H9 (cell line): ENCODE measurements at regions not wholly inside any gene's neighbourhood (a gene's known extent, or its start where the extent isn't known, plus 50 kb on each side); places are given as distances from the start of the nearest gene placed in this dataset.
"Not testable (repeated sequence)": the region's sequence is repeated elsewhere in the genome, so short reads cannot be mapped to it uniquely, and the experiment has no call there.

Source experiments
- DNase-seq: peaks from one replicate; pipeline ENCODE4 v3.0.0-alpha.2; 2017
- H2AFZ ChIP-seq: one replicate; pipeline ENCODE4 v1.6.1; 2013; ENCODE audit warnings: mild to moderate bottlenecking, low read length, control low read depth, moderate library complexity
- H2AK5ac ChIP-seq: 2 replicates; pipeline ENCODE4 v1.6.1; 2013; ENCODE audit warnings: low read length, control low read depth, mixed read lengths; ENCODE audit not compliant: insufficient read length
- H2BK120ac ChIP-seq: one replicate; pipeline ENCODE4 v1.6.1; 2013; ENCODE audit warnings: low read depth, mild to moderate bottlenecking, low read length, control low read depth, inconsistent platforms; ENCODE audit not compliant: poor library complexity, severe bottlenecking
- H2BK12ac ChIP-seq: 2 replicates; pipeline ENCODE4 v1.6.1; 2013; ENCODE audit warnings: low read length, control low read depth, mixed read lengths, low read depth; ENCODE audit not compliant: insufficient read length
- H2BK15ac ChIP-seq: 2 replicates; pipeline ENCODE4 v1.6.1; 2013; ENCODE audit warnings: low read depth, low read length, control low read depth
- H2BK20ac ChIP-seq: one replicate; pipeline ENCODE4 v1.6.1; 2013; ENCODE audit warnings: low read depth, mild to moderate bottlenecking, low read length, control low read depth, inconsistent platforms; ENCODE audit not compliant: poor library complexity, severe bottlenecking
- H2BK5ac ChIP-seq: 2 replicates; pipeline ENCODE4 v1.6.1; 2013; ENCODE audit warnings: low read length, control low read depth, mixed read lengths; ENCODE audit not compliant: insufficient read length
- H3K14ac ChIP-seq: 2 replicates; pipeline ENCODE4 v1.6.1; 2013; ENCODE audit warnings: low read length, control low read depth; ENCODE audit not compliant: insufficient read depth
- H3K18ac ChIP-seq: 2 replicates; pipeline ENCODE4 v1.6.1; 2013; ENCODE audit warnings: low read depth, mild to moderate bottlenecking, mixed read lengths, low read length, control low read depth; ENCODE audit not compliant: insufficient read length
- H3K23ac ChIP-seq: 2 replicates; pipeline ENCODE4 v1.6.1; 2013; ENCODE audit warnings: low read length, control low read depth, mixed read lengths, low read depth; ENCODE audit not compliant: insufficient read length
- H3K23me2 ChIP-seq: 2 replicates; pipeline ENCODE4 v1.6.1; 2013; ENCODE audit warnings: low read depth, mild to moderate bottlenecking, mixed read lengths, low read length, control low read depth; ENCODE audit not compliant: insufficient read length, poor library complexity, severe bottlenecking
- H3K27ac ChIP-seq: 2 replicates; pipeline ENCODE4 v1.5.1; 2013; ENCODE audit warnings: low read length, control low read depth, mixed read lengths, low read depth; ENCODE audit not compliant: insufficient read length
- H3K27me3 ChIP-seq: 2 replicates; pipeline ENCODE4 v1.6.1; 2013; ENCODE audit warnings: low read length, control low read depth, inconsistent platforms; ENCODE audit not compliant: insufficient read depth
- H3K4ac ChIP-seq: 2 replicates; pipeline ENCODE4 v1.6.1; 2013; ENCODE audit warnings: low read depth, mild to moderate bottlenecking, control low read depth, inconsistent platforms, low read length, moderate library complexity
- H3K4me1 ChIP-seq: 2 replicates; pipeline ENCODE4 v1.6.1; 2013; ENCODE audit warnings: low read length, control low read depth, inconsistent platforms; ENCODE audit not compliant: insufficient read depth
- H3K4me2 ChIP-seq: 2 replicates; pipeline ENCODE4 v1.6.1; 2013; ENCODE audit warnings: low read length, control low read depth, mixed read lengths; ENCODE audit not compliant: insufficient read length, insufficient read depth
- H3K56ac ChIP-seq: 2 replicates; pipeline ENCODE4 v1.6.1; 2013; ENCODE audit warnings: low read depth, mild to moderate bottlenecking, mixed read lengths, low read length, control low read depth; ENCODE audit not compliant: insufficient read length
- H3K79me1 ChIP-seq: 2 replicates; pipeline ENCODE4 v1.6.1; 2013; ENCODE audit warnings: low read depth, mild to moderate bottlenecking, moderate library complexity, low read length, control low read depth, inconsistent platforms; ENCODE audit not compliant: insufficient read depth, poor library complexity, severe bottlenecking
- H3K79me2 ChIP-seq: 2 replicates; pipeline ENCODE4 v1.6.1; 2013; ENCODE audit warnings: low read length, control low read depth, inconsistent platforms; ENCODE audit not compliant: insufficient read depth
- H3K9ac ChIP-seq: 2 replicates; pipeline ENCODE4 v1.6.1; 2013; ENCODE audit warnings: low read length, control low read depth, mixed read lengths; ENCODE audit not compliant: insufficient read length; ENCODE audit errors: extremely low read depth
- H3K9me3 ChIP-seq: one replicate; pipeline ENCODE4 v1.6.1; 2013; ENCODE audit warnings: low read depth, low read length, inconsistent platforms; ENCODE audit not compliant: control insufficient read depth
- H3T11ph ChIP-seq: one replicate; pipeline ENCODE4 v1.6.1; 2013; ENCODE audit warnings: mild to moderate bottlenecking, low read length, control low read depth, inconsistent platforms
- H4K20me1 ChIP-seq: one replicate; pipeline ENCODE4 v1.6.1; 2013; ENCODE audit not compliant: control insufficient read depth, insufficient read length, insufficient read depth
- H4K5ac ChIP-seq: 2 replicates; pipeline ENCODE4 v1.6.1; 2013; ENCODE audit warnings: low read depth, mild to moderate bottlenecking, mixed read lengths, low read length, control low read depth; ENCODE audit not compliant: insufficient read length
- H4K8ac ChIP-seq: replicated peaks from 2 replicates; pipeline ENCODE4 v1.6.1; 2013; ENCODE audit warnings: low read length, control low read depth, mixed read lengths, low read depth; ENCODE audit not compliant: insufficient read length
- H4K91ac ChIP-seq: 2 replicates; pipeline ENCODE4 v1.6.1; 2013; ENCODE audit warnings: low read depth, mild to moderate bottlenecking, moderate library complexity, mixed read lengths, low read length, control low read depth; ENCODE audit not compliant: insufficient read length
- H3K27ac Mint-ChIP-seq, 3 experiments: 2 replicates in 2 of 3; 3 replicates in 1 of 3; pipeline ENCODE4 v1.8.0; 2020 to 2021; ENCODE audit warnings: mixed read lengths in 3 of 3, mild to moderate bottlenecking in 1 of 3, moderate library complexity in 1 of 3
- H3K27me3 Mint-ChIP-seq: 2 replicates; pipeline ENCODE4 v1.8.0; 2021; ENCODE audit warnings: low read depth, mild to moderate bottlenecking, moderate library complexity, mixed read lengths
- H3K36me3 Mint-ChIP-seq, 3 experiments: 2 replicates in 2 of 3; 3 replicates in 1 of 3; pipeline ENCODE4 v1.8.0; 2020 to 2021; ENCODE audit warnings: low read depth in 3 of 3, mixed read lengths in 3 of 3; ENCODE audit not compliant: insufficient read depth in 1 of 3
- H3K4me1 Mint-ChIP-seq, 2 experiments: 2 replicates each; pipeline ENCODE4 v1.8.0; 2020; ENCODE audit warnings: mixed read lengths in 2 of 2
- H3K4me3 Mint-ChIP-seq, 2 experiments: 2 replicates in 1 of 2; 3 replicates in 1 of 2; pipeline ENCODE4 v1.8.0; 2020 to 2021; ENCODE audit warnings: mild to moderate bottlenecking in 2 of 2, mixed read lengths in 2 of 2, moderate library complexity in 1 of 2
- H3K9me3 Mint-ChIP-seq, 2 experiments: 2 replicates in 1 of 2; 3 replicates in 1 of 2; pipeline ENCODE4 v1.8.0; 2020; ENCODE audit warnings: mild to moderate bottlenecking in 2 of 2, mixed read lengths in 2 of 2, moderate library complexity in 1 of 2
- CTCF ChIP-seq: fragments of 200-600 bp; sonication (generic); conservative IDR thresholded peaks from 3 replicates; pipeline ENCODE4 v1.8.0; 2021; ENCODE audit warnings: antibody characterized with exemption, mild to moderate bottlenecking
- WGBS: extraction: QIAGEN DNeasy Blood & Tissue Kit; methylation state at CpG from one replicate; pipeline ENCODE4 v1.1.7; 2013; ENCODE audit warnings: missing lambda C conversion rate, low lambda C conversion rate, mixed read lengths; ENCODE audit not compliant: insufficient read length; ENCODE audit errors: extremely low coverage; 5-methylcytosine and 5-hydroxymethylcytosine counted together

- H3K9me3 Mint-ChIP-seq = peaks cover 3 to 4% of the 10 kb centered on the region in 2 experiments; a peak in 4 of 5 replicates
- H3K4me1 Mint-ChIP-seq = peaks cover 10 to 16% of the 10 kb centered on the region in 2 experiments
- no peak overlapping the region for H4K5ac ChIP-seq
- peaks cover 0 to 2% (median 0%) of the 10 kb centered on the region in 3 experiments; a peak in 1 of 7 replicates for H3K36me3 Mint-ChIP-seq
- H3K9me3 ChIP-seq = no peaks in the 10 kb centered on the region
- no peak overlapping the region for H4K91ac ChIP-seq
- H4K20me1 ChIP-seq = no peaks in the 10 kb centered on the region
- H3K4me2 ChIP-seq = no peak overlapping the region
- no peaks in the 10 kb centered on the region for H3K4me1 ChIP-seq
- H2BK20ac ChIP-seq = no peak overlapping the region
- no peak overlapping the region for H3K23ac ChIP-seq
- no peak overlapping the region for H3K27ac Mint-ChIP-seq
- H3K27me3 Mint-ChIP-seq = no peaks in the 10 kb centered on the region
- H3K79me2 ChIP-seq = no peaks in the 10 kb centered on the region
- no peak overlapping the region for H3K14ac ChIP-seq
- no peak for DNase-seq
- H3K27me3 ChIP-seq = no peaks in the 10 kb centered on the region
- no peak overlapping the region for H2BK5ac ChIP-seq
- no peak overlapping the region for H3K27ac ChIP-seq
- H3K4ac ChIP-seq = no peak overlapping the region
- no peak overlapping the region for H3K4me3 Mint-ChIP-seq
- no peaks in the 10 kb centered on the region for H3K79me1 ChIP-seq
- no peak overlapping the region for H3K56ac ChIP-seq
- no peak overlapping the region for H4K8ac ChIP-seq
- no peak overlapping the region for H2AFZ ChIP-seq
- no peak overlapping the region for H2BK120ac ChIP-seq
- no CpG with 5 or more reads among the region's 1 CpG for WGBS
- TF ChIP-seq CTCF = no peak
- H3K18ac ChIP-seq = no peak overlapping the region
- H3T11ph ChIP-seq = no peak overlapping the region
- H3K9ac ChIP-seq = no peak overlapping the region
- H2BK15ac ChIP-seq = no peak overlapping the region
- no peak overlapping the region for H2BK12ac ChIP-seq
- H2AK5ac ChIP-seq = no peak overlapping the region
- no peaks in the 10 kb centered on the region for H3K23me2 ChIP-seq
These were observed 596.0 kb upstream of the TPK1 start for GRCh38 chr7:145431834-145432233.

- H2BK120ac ChIP-seq, H3K4me3 Mint-ChIP-seq, H2BK5ac ChIP-seq, H3K4me1 ChIP-seq, H4K20me1 ChIP-seq, H4K91ac ChIP-seq, H3K27ac ChIP-seq, H3K4me1 Mint-ChIP-seq, H3K56ac ChIP-seq, H3K9ac ChIP-seq, H3K23me2 ChIP-seq, H2AK5ac ChIP-seq, H2BK15ac ChIP-seq, H3T11ph ChIP-seq, H2BK12ac ChIP-seq, H3K27ac Mint-ChIP-seq, H3K14ac ChIP-seq, H2AFZ ChIP-seq, H3K79me2 ChIP-seq, H2BK20ac ChIP-seq, H4K8ac ChIP-seq, DNase-seq, H3K4ac ChIP-seq, H3K27me3 ChIP-seq, H3K27me3 Mint-ChIP-seq, H3K23ac ChIP-seq, H3K79me1 ChIP-seq, H3K9me3 ChIP-seq, H3K18ac ChIP-seq, H4K5ac ChIP-seq, H3K4me2 ChIP-seq: not testable (repeated sequence)
- H3K9me3 Mint-ChIP-seq = peaks cover 39 to 41% of the 10 kb centered on the region in 2 experiments
- no CpG with 5 or more reads among the region's 8 CpGs for WGBS
- H3K36me3 Mint-ChIP-seq = peaks cover 9 to 22% (median 13%) of the 10 kb centered on the region in 3 experiments; a peak in 6 of 7 replicates
These were observed 582.6 kb upstream of the TPK1 start for GRCh38 chr7:145418481-145418880.
